Endodermal cell (in vitro differentiated cells): ENCODE measurements at regions not wholly inside any gene's neighbourhood (a gene's known extent, or its start where the extent isn't known, plus 50 kb on each side); places are given as distances from the start of the nearest gene placed in this dataset.

Experiments used
- DNase-seq: peaks from one replicate; pipeline ENCODE4 v3.0.0-alpha.2; 2017
- H3K27ac ChIP-seq: 2 replicates; pipeline ENCODE4 v1.5.1; 2013; ENCODE audit warnings: mild to moderate bottlenecking, low read depth, low read length, moderate library complexity
- H3K27me3 ChIP-seq: 2 replicates; pipeline ENCODE4 v1.6.1; 2013; ENCODE audit warnings: mild to moderate bottlenecking, low read length, moderate library complexity; ENCODE audit not compliant: insufficient read depth, control insufficient read depth, poor library complexity, severe bottlenecking
- H3K36me3 ChIP-seq: 2 replicates; pipeline ENCODE4 v1.7.0; 2013; ENCODE audit warnings: mild to moderate bottlenecking, low read length, moderate library complexity; ENCODE audit not compliant: control insufficient read depth, insufficient read depth
- H3K4me1 ChIP-seq: one replicate; pipeline ENCODE4 v1.7.0; 2013; ENCODE audit warnings: low read length; ENCODE audit not compliant: control insufficient read depth, insufficient read depth
- H3K4me3 ChIP-seq: 2 replicates; pipeline ENCODE4 v1.5.1; 2013; ENCODE audit warnings: mild to moderate bottlenecking, low read length, moderate library complexity
- H3K9ac ChIP-seq: 2 replicates; pipeline ENCODE4 v1.6.1; 2013; ENCODE audit warnings: mild to moderate bottlenecking, low read length, moderate library complexity; ENCODE audit not compliant: poor library complexity, severe bottlenecking; ENCODE audit errors: extremely low read depth
- H3K9me3 ChIP-seq: 2 replicates; pipeline ENCODE4 v1.6.1; 2013; ENCODE audit warnings: mild to moderate bottlenecking, low read length, moderate library complexity; ENCODE audit not compliant: control insufficient read depth
- H3K27ac Mint-ChIP-seq: 2 replicates; pipeline ENCODE4 v1.8.0; 2020; ENCODE audit warnings: mixed read lengths
- H3K27me3 Mint-ChIP-seq: 2 replicates; pipeline ENCODE4 v1.8.0; 2021; ENCODE audit warnings: mild to moderate bottlenecking, mixed read lengths; ENCODE audit not compliant: insufficient read depth
- H3K36me3 Mint-ChIP-seq: 2 replicates; pipeline ENCODE4 v1.8.0; 2020; ENCODE audit warnings: low read depth, mixed read lengths
- H3K4me1 Mint-ChIP-seq: 2 replicates; pipeline ENCODE4 v1.8.0; 2020; ENCODE audit warnings: mixed read lengths
- H3K4me3 Mint-ChIP-seq: 2 replicates; pipeline ENCODE4 v1.8.0; 2020; ENCODE audit warnings: mild to moderate bottlenecking, moderate library complexity, mixed read lengths
- H3K9me3 Mint-ChIP-seq: 2 replicates; pipeline ENCODE4 v1.8.0; 2020; ENCODE audit warnings: mild to moderate bottlenecking, mixed read lengths
- CTCF ChIP-seq: fragments of 200-600 bp; sonication (generic); conservative IDR thresholded peaks from 2 replicates; pipeline ENCODE4 v1.5.0; 2021; ENCODE audit warnings: antibody characterized with exemption, mild to moderate bottlenecking
- WGBS, 2 experiments: methylation state at CpG; one replicate each; pipeline versions ENCODE4 v1.1.5 to v1.1.7; 2013; ENCODE audit warnings: missing lambda C conversion rate in 2 of 2, mixed read lengths in 1 of 2; ENCODE audit not compliant: insufficient coverage in 1 of 2, insufficient read length in 1 of 2; 5-methylcytosine and 5-hydroxymethylcytosine counted together

GRCh38 chr1:239232921-239233320 lies 153.4 kb upstream of the CHRM3 start:
- Mint-ChIP-seq H3K27ac (no peak overlapping the region), H3K4me1 (peaks cover 12% of the 10 kb centered on the region), H3K27me3 (no peaks in the 10 kb centered on the region), H3K36me3 (no peaks in the 10 kb centered on the region), H3K4me3 (no peak overlapping the region), H3K9me3 (no peaks in the 10 kb centered on the region)
- Histone ChIP-seq H3K9me3 (no peaks in the 10 kb centered on the region), H3K4me1 (no peaks in the 10 kb centered on the region), H3K36me3 (no peaks in the 10 kb centered on the region), H3K9ac (no peak overlapping the region), H3K27ac (no peak overlapping the region), H3K4me3 (no peak overlapping the region), H3K27me3 (no peaks in the 10 kb centered on the region)
- 68% methylated on average over 2 of the region's 2 CpGs; no CpG with 5 or more reads in 1 of the 2 experiments for WGBS, 2 experiments
- no peak for TF ChIP-seq CTCF
- DNase-seq = no peak

GRCh38 chr1:239228451-239228850 lies 157.9 kb upstream of the CHRM3 start:
- Mint-ChIP-seq H3K4me1 (peaks cover 9% of the 10 kb centered on the region), H3K4me3 (no peak overlapping the region), H3K9me3 (peaks cover 23% of the 10 kb centered on the region)

GRCh38 chr1:239225396-239225795 lies 161.0 kb upstream of the CHRM3 start:
- H3K27ac Mint-ChIP-seq = no peak overlapping the region
- Histone ChIP-seq H3K4me3 (no peak overlapping the region), H3K4me1 (no peaks in the 10 kb centered on the region), H3K9me3 (peaks cover 48% of the 10 kb centered on the region), H3K27ac (no peak overlapping the region), H3K9ac (no peak overlapping the region), H3K36me3 (no peaks in the 10 kb centered on the region), H3K27me3 (no peaks in the 10 kb centered on the region)
- peaks cover 50% of the 10 kb centered on the region for H3K9me3 Mint-ChIP-seq
- H3K36me3 Mint-ChIP-seq = no peaks in the 10 kb centered on the region
- no peak overlapping the region for H3K4me3 Mint-ChIP-seq
- no peak for DNase-seq
- TF ChIP-seq CTCF = no peak
- no peaks in the 10 kb centered on the region for H3K4me1 Mint-ChIP-seq
- H3K27me3 Mint-ChIP-seq = no peaks in the 10 kb centered on the region
- WGBS, 2 experiments = 90 to 100% methylated on average over 1 to 2 of the region's 2 CpGs

More at GRCh38 chr1:239228451-239228850, 157.9 kb upstream of the CHRM3 start:
- no peak for TF ChIP-seq CTCF
- no peaks in the 10 kb centered on the region for H3K4me1 ChIP-seq
- no peaks in the 10 kb centered on the region for H3K36me3 ChIP-seq
- Mint-ChIP-seq H3K27ac (no peak overlapping the region), H3K27me3 (no peaks in the 10 kb centered on the region), H3K36me3 (no peaks in the 10 kb centered on the region)
- no peaks in the 10 kb centered on the region for H3K27me3 ChIP-seq
- no peak overlapping the region for H3K27ac ChIP-seq
- no peak overlapping the region for H3K4me3 ChIP-seq
- no peak for DNase-seq
- H3K9ac ChIP-seq = no peak overlapping the region
- H3K9me3 ChIP-seq = peaks cover 27% of the 10 kb centered on the region
